ENCODE measurements at regions not wholly inside any gene's neighbourhood (a gene's known extent, or its start where the extent isn't known, plus 50 kb on each side); places are given as distances from the start of the nearest gene placed in this dataset.
"Not testable (repeated sequence)": the region's sequence is repeated elsewhere in the genome, so short reads cannot be mapped to it uniquely, and the experiment has no call there.

GRCh38 chr10:78681141-78681540 lies 387.6 kb upstream of the ZMIZ1 start:
- H3K36me3 ChIP-seq (ENCODE audit: control insufficient read depth, insufficient read depth, low read length); H3K9ac ChIP-seq (ENCODE audit: low read depth, low read length); H3K27me3 ChIP-seq (ENCODE audit: control insufficient read depth, insufficient read depth, low read length); H3K4me3 ChIP-seq (ENCODE audit: low read depth, low read length); H3K4me1 ChIP-seq (ENCODE audit: control insufficient read depth, insufficient read depth, low read length): not testable (repeated sequence)
- peaks cover 10% of the 10 kb centered on the region for H3K9me3 ChIP-seq (ENCODE audit: control insufficient read depth, insufficient read depth, low read length)

GRCh38 chr10:78681986-78682385 lies 386.8 kb upstream of the ZMIZ1 start:
- H3K9ac ChIP-seq (ENCODE audit: low read depth, low read length); H3K4me3 ChIP-seq (ENCODE audit: low read depth, low read length); H3K27me3 ChIP-seq (ENCODE audit: control insufficient read depth, insufficient read depth, low read length); H3K4me1 ChIP-seq (ENCODE audit: control insufficient read depth, insufficient read depth, low read length); H3K36me3 ChIP-seq (ENCODE audit: control insufficient read depth, insufficient read depth, low read length): not testable (repeated sequence)
- H3K9me3 ChIP-seq (ENCODE audit: control insufficient read depth, insufficient read depth, low read length): peaks cover 10% of the 10 kb centered on the region

- Histone ChIP-seq H3K9me3 (ENCODE audit: control insufficient read depth, insufficient read depth, low read length) (peaks cover 10% of the 10 kb centered on the region), H3K4me3 (ENCODE audit: low read depth, low read length) (no peak overlapping the region), H3K9ac (ENCODE audit: low read depth, low read length) (no peak overlapping the region), H3K36me3 (ENCODE audit: control insufficient read depth, insufficient read depth, low read length) (no peaks in the 10 kb centered on the region), H3K27me3 (ENCODE audit: control insufficient read depth, insufficient read depth, low read length) (no peaks in the 10 kb centered on the region), H3K4me1 (ENCODE audit: control insufficient read depth, insufficient read depth, low read length) (no peaks in the 10 kb centered on the region)
These were observed 383.8 kb upstream of the ZMIZ1 start for GRCh38 chr10:78684947-78685346.

GRCh38 chr10:78685466-78686103 lies 383.2 kb upstream of the ZMIZ1 start:
- no peak overlapping the region for H3K9ac ChIP-seq (ENCODE audit: low read depth, low read length)
- no peaks in the 10 kb centered on the region for H3K4me1 ChIP-seq (ENCODE audit: control insufficient read depth, insufficient read depth, low read length)
- H3K4me3 ChIP-seq (ENCODE audit: low read depth, low read length): no peak overlapping the region
- H3K36me3 ChIP-seq (ENCODE audit: control insufficient read depth, insufficient read depth, low read length): no peaks in the 10 kb centered on the region
- H3K9me3 ChIP-seq (ENCODE audit: control insufficient read depth, insufficient read depth, low read length): peaks cover 10% of the 10 kb centered on the region
- no peaks in the 10 kb centered on the region for H3K27me3 ChIP-seq (ENCODE audit: control insufficient read depth, insufficient read depth, low read length)

- Histone ChIP-seq H3K9ac (ENCODE audit: low read depth, low read length) (no peak overlapping the region), H3K4me1 (ENCODE audit: control insufficient read depth, insufficient read depth, low read length) (no peaks in the 10 kb centered on the region), H3K36me3 (ENCODE audit: control insufficient read depth, insufficient read depth, low read length) (no peaks in the 10 kb centered on the region), H3K4me3 (ENCODE audit: low read depth, low read length) (no peak overlapping the region), H3K27me3 (ENCODE audit: control insufficient read depth, insufficient read depth, low read length) (no peaks in the 10 kb centered on the region), H3K9me3 (ENCODE audit: control insufficient read depth, insufficient read depth, low read length) (peaks cover 10% of the 10 kb centered on the region)
These were observed 382.2 kb upstream of the ZMIZ1 start for GRCh38 chr10:78686444-78687060.

GRCh38 chr10:78687626-78688025 lies 381.1 kb upstream of the ZMIZ1 start:
- Histone ChIP-seq H3K27me3 (ENCODE audit: control insufficient read depth, insufficient read depth, low read length) (no peaks in the 10 kb centered on the region), H3K4me3 (ENCODE audit: low read depth, low read length) (no peak overlapping the region), H3K36me3 (ENCODE audit: control insufficient read depth, insufficient read depth, low read length) (no peaks in the 10 kb centered on the region), H3K9me3 (ENCODE audit: control insufficient read depth, insufficient read depth, low read length) (peaks cover 9% of the 10 kb centered on the region), H3K9ac (ENCODE audit: low read depth, low read length) (no peak overlapping the region), H3K4me1 (ENCODE audit: control insufficient read depth, insufficient read depth, low read length) (no peaks in the 10 kb centered on the region)

GRCh38 chr10:78688230-78688900 lies 380.4 kb upstream of the ZMIZ1 start:
- no peaks in the 10 kb centered on the region for H3K27me3 ChIP-seq (ENCODE audit: control insufficient read depth, insufficient read depth, low read length)
- H3K4me3 ChIP-seq (ENCODE audit: low read depth, low read length): no peak overlapping the region
- peaks cover 1% of the 10 kb centered on the region for H3K9me3 ChIP-seq (ENCODE audit: control insufficient read depth, insufficient read depth, low read length)
- no peaks in the 10 kb centered on the region for H3K36me3 ChIP-seq (ENCODE audit: control insufficient read depth, insufficient read depth, low read length)
- H3K4me1 ChIP-seq (ENCODE audit: control insufficient read depth, insufficient read depth, low read length): no peaks in the 10 kb centered on the region
- H3K9ac ChIP-seq (ENCODE audit: low read depth, low read length): no peak overlapping the region

GRCh38 chr10:78688901-78689583 lies 379.7 kb upstream of the ZMIZ1 start:
- no peak overlapping the region for H3K9ac ChIP-seq (ENCODE audit: low read depth, low read length)

GRCh38 chr10:78689584-78689935 lies 379.2 kb upstream of the ZMIZ1 start:
- H3K9ac ChIP-seq (ENCODE audit: low read depth, low read length): no peak overlapping the region
- no peaks in the 10 kb centered on the region for H3K4me1 ChIP-seq (ENCODE audit: control insufficient read depth, insufficient read depth, low read length)
- no peaks in the 10 kb centered on the region for H3K9me3 ChIP-seq (ENCODE audit: control insufficient read depth, insufficient read depth, low read length)
- H3K4me3 ChIP-seq (ENCODE audit: low read depth, low read length): no peak overlapping the region
- no peaks in the 10 kb centered on the region for H3K36me3 ChIP-seq (ENCODE audit: control insufficient read depth, insufficient read depth, low read length)
- no peaks in the 10 kb centered on the region for H3K27me3 ChIP-seq (ENCODE audit: control insufficient read depth, insufficient read depth, low read length)

More at GRCh38 chr10:78688901-78689583, 379.7 kb upstream of the ZMIZ1 start:
- H3K27me3 ChIP-seq (ENCODE audit: control insufficient read depth, insufficient read depth, low read length): no peaks in the 10 kb centered on the region
- H3K36me3 ChIP-seq (ENCODE audit: control insufficient read depth, insufficient read depth, low read length): no peaks in the 10 kb centered on the region
- no peak overlapping the region for H3K4me3 ChIP-seq (ENCODE audit: low read depth, low read length)
- no peaks in the 10 kb centered on the region for H3K9me3 ChIP-seq (ENCODE audit: control insufficient read depth, insufficient read depth, low read length)
- H3K4me1 ChIP-seq (ENCODE audit: control insufficient read depth, insufficient read depth, low read length): no peaks in the 10 kb centered on the region

- H3K9me3 ChIP-seq (ENCODE audit: control insufficient read depth, insufficient read depth, low read length): no peaks in the 10 kb centered on the region
- no peaks in the 10 kb centered on the region for H3K4me1 ChIP-seq (ENCODE audit: control insufficient read depth, insufficient read depth, low read length)
- H3K4me3 ChIP-seq (ENCODE audit: low read depth, low read length): no peak overlapping the region
- H3K9ac ChIP-seq (ENCODE audit: low read depth, low read length): no peak overlapping the region
- no peaks in the 10 kb centered on the region for H3K27me3 ChIP-seq (ENCODE audit: control insufficient read depth, insufficient read depth, low read length)
- H3K36me3 ChIP-seq (ENCODE audit: control insufficient read depth, insufficient read depth, low read length): no peaks in the 10 kb centered on the region
These were observed 378.2 kb upstream of the ZMIZ1 start for GRCh38 chr10:78690354-78691111.

GRCh38 chr10:78691301-78692030 lies 377.3 kb upstream of the ZMIZ1 start:
- H3K9me3 ChIP-seq (ENCODE audit: control insufficient read depth, insufficient read depth, low read length): no peaks in the 10 kb centered on the region
- no peaks in the 10 kb centered on the region for H3K27me3 ChIP-seq (ENCODE audit: control insufficient read depth, insufficient read depth, low read length)
- no peaks in the 10 kb centered on the region for H3K4me1 ChIP-seq (ENCODE audit: control insufficient read depth, insufficient read depth, low read length)
- H3K9ac ChIP-seq (ENCODE audit: low read depth, low read length): no peak overlapping the region
- no peak overlapping the region for H3K4me3 ChIP-seq (ENCODE audit: low read depth, low read length)
- H3K36me3 ChIP-seq (ENCODE audit: control insufficient read depth, insufficient read depth, low read length): no peaks in the 10 kb centered on the region
